OCI-LY1 (cell line): ENCODE measurements at regions not wholly inside any gene's neighbourhood (a gene's known extent, or its start where the extent isn't known, plus 50 kb on each side); places are given as distances from the start of the nearest gene placed in this dataset.

Experiments used
- EZH2 ChIP-seq: fragments of 200-600 bp; sonication (generic), shearing (Covaris generic); IDR thresholded peaks from 2 replicates; pipeline ENCODE4 v1.8.0; 2017; ENCODE audit warnings: borderline replicate concordance, mixed run types, mild to moderate bottlenecking, antibody characterized with exemption, low read length, moderate library complexity, mixed read lengths
- TF ChIP-seq, protein P1 (sequence below): fragments of 200-600 bp; sonication (generic), shearing (Covaris generic); IDR thresholded peaks from 2 replicates; pipeline ENCODE4 v1.5.1; 2017; ENCODE audit warnings: mild to moderate bottlenecking, antibody characterized with exemption, low read length, moderate library complexity, mixed read lengths

- TF ChIP-seq, protein P1, sequence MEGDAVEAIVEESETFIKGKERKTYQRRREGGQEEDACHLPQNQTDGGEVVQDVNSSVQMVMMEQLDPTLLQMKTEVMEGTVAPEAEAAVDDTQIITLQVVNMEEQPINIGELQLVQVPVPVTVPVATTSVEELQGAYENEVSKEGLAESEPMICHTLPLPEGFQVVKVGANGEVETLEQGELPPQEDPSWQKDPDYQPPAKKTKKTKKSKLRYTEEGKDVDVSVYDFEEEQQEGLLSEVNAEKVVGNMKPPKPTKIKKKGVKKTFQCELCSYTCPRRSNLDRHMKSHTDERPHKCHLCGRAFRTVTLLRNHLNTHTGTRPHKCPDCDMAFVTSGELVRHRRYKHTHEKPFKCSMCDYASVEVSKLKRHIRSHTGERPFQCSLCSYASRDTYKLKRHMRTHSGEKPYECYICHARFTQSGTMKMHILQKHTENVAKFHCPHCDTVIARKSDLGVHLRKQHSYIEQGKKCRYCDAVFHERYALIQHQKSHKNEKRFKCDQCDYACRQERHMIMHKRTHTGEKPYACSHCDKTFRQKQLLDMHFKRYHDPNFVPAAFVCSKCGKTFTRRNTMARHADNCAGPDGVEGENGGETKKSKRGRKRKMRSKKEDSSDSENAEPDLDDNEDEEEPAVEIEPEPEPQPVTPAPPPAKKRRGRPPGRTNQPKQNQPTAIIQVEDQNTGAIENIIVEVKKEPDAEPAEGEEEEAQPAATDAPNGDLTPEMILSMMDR = no peak
- TF ChIP-seq EZH2 = no peak
Observed at GRCh38 chr15:81560405-81560804, 186.4 kb upstream of the TMC3 start.
